OCI-LY7 (cell line): ENCODE measurements at regions not wholly inside any gene's neighbourhood (a gene's known extent, or its start where the extent isn't known, plus 50 kb on each side); places are given as distances from the start of the nearest gene placed in this dataset.
A peak's percentile ranks its signal among the peaks of the same experiment; 100 is the strongest.
"Not testable (repeated sequence)": the region's sequence is repeated elsewhere in the genome, so short reads cannot be mapped to it uniquely, and the experiment has no call there.

Experiments
- BruUV-seq: library from RNA; stranded (reverse); fragments of 400-500 nt; replicated peaks from 2 replicates; lab custom pipeline; 2021; lab: Mats Ljungman, UMichigan
- CTCF ChIA-PET: fragments of 300-600 bp; sonication (Branson Sonifier 250); formaldehyde crosslinking; loops from one replicate; lab custom pipeline; 2022; ENCODE audit warnings: antibody characterized with exemption; ENCODE audit not compliant: unreplicated experiment; lab: Charles Lee
- POLR2A ChIA-PET: fragments of 300-600 bp; sonication (Branson Sonifier 250); formaldehyde crosslinking; loops from one replicate; lab custom pipeline; 2022; ENCODE audit warnings: antibody characterized with exemption; lab: Charles Lee
- DNase-seq: peaks from one replicate; pipeline ENCODE4 v3.0.0-alpha.2; 2015; ENCODE audit warnings: low spot score
- H2AFZ ChIP-seq: fragments of 200-600 bp; sonication (generic), shearing (Covaris generic); 2 replicates; pipeline ENCODE4 v1.6.1; 2014; ENCODE audit warnings: mild to moderate bottlenecking, antibody characterized with exemption, low read length, moderate library complexity
- H3K27ac ChIP-seq: fragments of 200-600 bp; sonication (generic); 2 replicates; pipeline ENCODE4 v1.5.1; 2014; ENCODE audit warnings: mixed run types, low read depth, mild to moderate bottlenecking, moderate library complexity, low read length, inconsistent platforms; ENCODE audit not compliant: poor library complexity, severe bottlenecking
- H3K36me3 ChIP-seq: fragments of 200-600 bp; sonication (generic); 2 replicates; pipeline ENCODE4 v1.6.1; 2014; ENCODE audit warnings: mild to moderate bottlenecking, antibody characterized with exemption, low read length, moderate library complexity, mixed read lengths; ENCODE audit not compliant: insufficient read depth
- H3K4me1 ChIP-seq: fragments of 200-600 bp; sonication (generic); 2 replicates; pipeline ENCODE4 v1.5.1; 2014; ENCODE audit warnings: mild to moderate bottlenecking, low read length; ENCODE audit not compliant: insufficient read depth, poor library complexity, severe bottlenecking
- H3K4me2 ChIP-seq: fragments of 200-600 bp; sonication (generic); 2 replicates; pipeline ENCODE4 v1.6.1; 2014; ENCODE audit warnings: mild to moderate bottlenecking, low read length
- H3K4me3 ChIP-seq: fragments of 200-600 bp; sonication (generic); 2 replicates; pipeline ENCODE4 v1.5.1; 2014; ENCODE audit warnings: mild to moderate bottlenecking, low read depth, low read length; ENCODE audit not compliant: poor library complexity, severe bottlenecking
- H3K79me2 ChIP-seq: fragments of 200-600 bp; sonication (generic); 2 replicates; pipeline ENCODE4 v1.6.1; 2016; ENCODE audit warnings: low read depth, mild to moderate bottlenecking, low read length, moderate library complexity, mixed read lengths; ENCODE audit not compliant: insufficient read depth
- H3K9me2 ChIP-seq: fragments of 200-600 bp; sonication (generic); 2 replicates; pipeline ENCODE4 v1.6.1; 2016; ENCODE audit warnings: mild to moderate bottlenecking, low read length, mixed read lengths; ENCODE audit not compliant: insufficient read depth
- H3K9me3 ChIP-seq: fragments of 200-600 bp; sonication (generic); 2 replicates; pipeline ENCODE4 v1.6.1; 2014; ENCODE audit warnings: mild to moderate bottlenecking, mixed run types, low read length, mixed read lengths
- H4K20me1 ChIP-seq: fragments of 200-600 bp; sonication (generic); 2 replicates; pipeline ENCODE4 v1.6.1; 2014; ENCODE audit warnings: mild to moderate bottlenecking, antibody characterized with exemption, low read length, moderate library complexity, mixed read lengths; ENCODE audit not compliant: insufficient read depth
- CTCF ChIP-seq: fragments of 200-600 bp; sonication (generic); conservative IDR thresholded peaks from 2 replicates; pipeline ENCODE4 v1.5.1; 2014; ENCODE audit warnings: mild to moderate bottlenecking, antibody characterized with exemption, low read length, moderate library complexity, mixed read lengths
- EZH2phosphoT487 ChIP-seq: fragments of 200-600 bp; sonication (generic); IDR thresholded peaks from 2 replicates; pipeline ENCODE4 v1.6.1; 2018; ENCODE audit warnings: low read depth, borderline replicate concordance, mild to moderate bottlenecking, mixed run types, antibody characterized with exemption, low read length, moderate library complexity, mixed read lengths
- intact Hi-C: fragments of 100-400 bp; cut with micrococcal nuclease; formaldehyde crosslinking; loops from one replicate; pipeline ENCODE4 v1.10.0; 2022; ENCODE audit not compliant: unreplicated experiment

GRCh38 chr6:137641474-137642077, 147.4 kb upstream of the OLIG3 start:
- no peaks in the 10 kb centered on the region for H3K79me2 ChIP-seq
- no peak for TF ChIP-seq EZH2phosphoT487
- peak; percentile 86 for TF ChIP-seq CTCF
- H3K4me3 ChIP-seq, result no peak overlapping the region
- peaks cover 5% of the 10 kb centered on the region for H3K4me1 ChIP-seq
- no peak overlapping the region for H3K4me2 ChIP-seq
- no TSS peak for BruUV-seq
- no peak overlapping the region for H3K27ac ChIP-seq
- H2AFZ ChIP-seq, result no peak overlapping the region
- ChIA-PET CTCF (no interaction called here), POLR2A (interaction anchor here (0.9 kb wide), 1 partner anchor 35 kb away, joined by 3 read pairs; no protein-coding TSS in a partner anchor)
- no peaks in the 10 kb centered on the region for H3K9me2 ChIP-seq
- no peaks in the 10 kb centered on the region for H3K36me3 ChIP-seq
- no peaks in the 10 kb centered on the region for H4K20me1 ChIP-seq
- intact Hi-C loops, result loop anchor here (1.0 to 2.0 kb wide), 5 partner anchors 299 to 565 kb away; no protein-coding TSS in a partner anchor
- no peaks in the 10 kb centered on the region for H3K9me3 ChIP-seq
- peak; percentile 76 for DNase-seq

- H3K4me2 ChIP-seq, H2AFZ ChIP-seq, H4K20me1 ChIP-seq, H3K4me3 ChIP-seq, DNase-seq, intact Hi-C loops, BruUV-seq, H3K9me3 ChIP-seq, H3K36me3 ChIP-seq, CTCF ChIA-PET, H3K79me2 ChIP-seq, H3K4me1 ChIP-seq, POLR2A ChIA-PET, H3K27ac ChIP-seq, H3K9me2 ChIP-seq: not testable (repeated sequence)
Measured at GRCh38 chr6:137643210-137643609, 149.0 kb upstream of the OLIG3 start.

GRCh38 chr6:137643644-137644043, 149.4 kb upstream of the OLIG3 start:
- H3K9me2 ChIP-seq, result not testable (repeated sequence)

GRCh38 chr6:137645850-137646249, 151.7 kb upstream of the OLIG3 start:
- intact Hi-C loops, result no loop called here
- Histone ChIP-seq H3K4me1 (no peaks in the 10 kb centered on the region), H2AFZ (no peak overlapping the region), H3K9me3 (no peaks in the 10 kb centered on the region), H3K4me3 (no peak overlapping the region), H3K4me2 (no peak overlapping the region), H4K20me1 (no peaks in the 10 kb centered on the region), H3K79me2 (no peaks in the 10 kb centered on the region), H3K36me3 (no peaks in the 10 kb centered on the region), H3K27ac (no peak overlapping the region), H3K9me2 (no peaks in the 10 kb centered on the region)
- TF ChIP-seq EZH2phosphoT487 (no peak), CTCF (no peak)
- ChIA-PET POLR2A (interaction anchor here (0.7 kb wide), 1 partner anchor 14 kb away, joined by 4 read pairs; no protein-coding TSS in a partner anchor), CTCF (no interaction called here)
- no TSS peak for BruUV-seq
- no peak for DNase-seq

More at GRCh38 chr6:137643644-137644043, 149.4 kb upstream of the OLIG3 start:
- H3K4me1 ChIP-seq, H3K4me3 ChIP-seq, H3K36me3 ChIP-seq, H2AFZ ChIP-seq, BruUV-seq, POLR2A ChIA-PET, H3K4me2 ChIP-seq, DNase-seq, H3K27ac ChIP-seq, intact Hi-C loops, CTCF ChIA-PET, H3K79me2 ChIP-seq, H3K9me3 ChIP-seq, H4K20me1 ChIP-seq: not testable (repeated sequence)
